Left ventricle myocardium superior (tissue), 1 donor: ENCODE measurements at regions not wholly inside any gene's neighbourhood (a gene's known extent, or its start where the extent isn't known, plus 50 kb on each side); places are given as distances from the start of the nearest gene placed in this dataset.
"Not testable (repeated sequence)": the region's sequence is repeated elsewhere in the genome, so short reads cannot be mapped to it uniquely, and the experiment has no call there.

Experiments
- ATAC-seq: fragments of 200-7000 bp; cut with Tn5 transposase; one replicate; pipeline ENCODE4 v1.9.1; 2020; ENCODE audit warnings: mild to moderate bottlenecking, moderate library complexity
- DNase-seq: peaks from one replicate; pipeline ENCODE4 v3.0.0-alpha.2; 2020
- intact Hi-C: fragments of 100-400 bp; cut with micrococcal nuclease; formaldehyde crosslinking; loops from one replicate; pipeline ENCODE4 v1.11.0; 2022
- donor health status: DM: no; HTN: yes; CAD: no; lungs with severe emphysema.

DNA sequence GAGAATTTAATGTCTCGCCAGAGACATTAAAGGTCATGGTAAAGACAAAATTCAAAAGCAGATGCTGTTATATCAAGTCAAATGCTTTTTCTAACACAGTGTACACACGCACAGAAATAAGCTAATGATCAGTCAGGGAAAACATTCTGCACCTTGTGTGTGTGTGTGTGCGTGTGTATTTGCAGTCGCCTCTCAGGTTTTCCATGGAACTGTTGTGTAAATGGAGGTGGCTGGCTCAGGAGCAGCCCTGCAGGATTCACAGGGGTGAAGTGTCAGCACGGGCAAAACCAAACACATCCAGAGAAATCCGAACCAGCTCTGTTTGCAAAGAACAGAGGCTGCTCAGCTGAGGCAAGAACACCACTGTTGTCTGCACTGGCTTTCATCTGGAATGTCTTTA, 76.2 kb upstream of the YWHAQ start:
- no peak for ATAC-seq
- intact Hi-C loops = no loop called here
- no peak for DNase-seq

- DNase-seq (no peak), ATAC-seq (no peak)
- intact Hi-C loops = no loop called here
These were observed 76.9 kb upstream of the YWHAQ start for GRCh38 chr2:9707611-9708160.

GRCh38 chr2:9708683-9709538, 78.1 kb upstream of the YWHAQ start:
- DNase-seq (no peak), ATAC-seq (no peak)

DNA sequence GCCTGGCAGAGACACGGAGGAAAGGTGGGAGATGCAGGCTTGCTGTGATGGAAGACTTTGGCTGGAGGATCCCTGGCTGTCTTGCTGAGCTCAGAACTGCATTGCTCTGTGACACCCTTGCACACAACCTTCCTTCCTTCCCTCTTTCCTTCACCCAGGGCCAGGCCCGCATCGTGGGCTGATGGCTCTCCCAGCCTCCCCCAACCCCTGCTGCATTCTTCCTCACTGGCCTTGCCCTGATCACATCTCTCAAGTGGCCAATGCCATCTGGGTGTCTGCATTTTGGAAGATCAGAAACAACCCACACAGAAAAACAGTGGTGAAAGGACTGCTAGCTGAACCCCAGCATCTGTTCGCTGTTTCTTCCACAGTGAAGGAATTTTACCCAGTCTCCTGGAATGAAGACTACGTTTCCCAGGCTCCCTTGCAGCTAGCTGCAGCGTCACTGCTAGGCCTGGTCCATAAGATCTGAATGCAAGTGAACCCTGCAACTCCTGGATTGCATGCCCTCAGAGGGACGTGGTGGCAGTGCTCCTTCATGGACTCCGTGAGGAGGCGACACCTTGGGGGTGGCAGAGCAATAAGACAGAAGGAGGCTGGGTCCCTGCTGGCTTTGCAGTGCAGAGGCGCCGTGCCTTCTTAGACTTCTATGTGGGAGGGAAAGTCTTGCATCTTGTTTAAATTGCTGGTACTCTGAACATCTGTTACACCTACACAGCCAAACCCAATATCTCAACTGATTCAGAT, 78.9 kb upstream of the YWHAQ start:
- DNase-seq (no peak), ATAC-seq (no peak)
- intact Hi-C loops = no loop called here

More at GRCh38 chr2:9708683-9709538, 78.1 kb upstream of the YWHAQ start:
- intact Hi-C loops = no loop called here

- intact Hi-C loops = no loop called here
- ATAC-seq (no peak), DNase-seq (no peak)
These were observed 79.5 kb upstream of the YWHAQ start for GRCh38 chr2:9710311-9710710.

- intact Hi-C loops = no loop called here
- DNase-seq (peak; percentile 39), ATAC-seq (peak; percentile 71)
These were observed 81.5 kb upstream of the YWHAQ start for GRCh38 chr2:9712263-9712662.

DNA sequence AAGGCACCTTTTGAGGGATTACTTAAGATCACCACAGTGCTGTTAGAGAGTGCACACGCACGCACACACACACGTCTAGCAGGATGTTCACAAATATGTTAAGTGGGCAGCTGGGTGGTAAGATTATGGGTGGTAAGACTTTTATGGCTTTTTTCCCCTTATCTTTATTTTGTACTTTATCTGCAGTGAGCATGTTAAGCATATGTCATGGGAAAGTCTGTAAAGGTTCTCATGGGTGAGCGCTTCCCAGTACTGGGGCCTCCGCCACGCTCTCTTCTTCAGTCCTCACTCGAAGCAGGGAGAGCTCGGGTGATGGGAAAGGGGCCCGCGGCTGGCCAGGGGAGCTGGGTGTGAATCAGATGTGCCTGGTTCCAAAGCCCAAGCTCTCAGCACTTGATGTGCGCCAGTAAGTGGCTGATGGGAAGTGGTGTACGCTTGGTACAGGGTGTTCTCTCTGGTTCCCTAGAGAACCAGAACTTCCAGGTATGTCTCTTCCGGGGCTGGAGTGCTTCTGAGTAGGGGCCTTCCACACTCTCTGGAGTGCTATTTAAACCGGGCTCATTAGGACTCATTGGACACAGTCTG, 83.9 kb upstream of the YWHAQ start:
- ATAC-seq (peak; percentile 61), DNase-seq (no peak)
- intact Hi-C loops = no loop called here

GRCh38 chr2:9715238-9715637, 84.4 kb upstream of the YWHAQ start:
- intact Hi-C loops = no loop called here
- DNase-seq (no peak), ATAC-seq (no peak)

- intact Hi-C loops = no loop called here
- DNase-seq (no peak), ATAC-seq (no peak)
These were observed 87.2 kb upstream of the YWHAQ start for GRCh38 chr2:9717886-9718451.

DNA sequence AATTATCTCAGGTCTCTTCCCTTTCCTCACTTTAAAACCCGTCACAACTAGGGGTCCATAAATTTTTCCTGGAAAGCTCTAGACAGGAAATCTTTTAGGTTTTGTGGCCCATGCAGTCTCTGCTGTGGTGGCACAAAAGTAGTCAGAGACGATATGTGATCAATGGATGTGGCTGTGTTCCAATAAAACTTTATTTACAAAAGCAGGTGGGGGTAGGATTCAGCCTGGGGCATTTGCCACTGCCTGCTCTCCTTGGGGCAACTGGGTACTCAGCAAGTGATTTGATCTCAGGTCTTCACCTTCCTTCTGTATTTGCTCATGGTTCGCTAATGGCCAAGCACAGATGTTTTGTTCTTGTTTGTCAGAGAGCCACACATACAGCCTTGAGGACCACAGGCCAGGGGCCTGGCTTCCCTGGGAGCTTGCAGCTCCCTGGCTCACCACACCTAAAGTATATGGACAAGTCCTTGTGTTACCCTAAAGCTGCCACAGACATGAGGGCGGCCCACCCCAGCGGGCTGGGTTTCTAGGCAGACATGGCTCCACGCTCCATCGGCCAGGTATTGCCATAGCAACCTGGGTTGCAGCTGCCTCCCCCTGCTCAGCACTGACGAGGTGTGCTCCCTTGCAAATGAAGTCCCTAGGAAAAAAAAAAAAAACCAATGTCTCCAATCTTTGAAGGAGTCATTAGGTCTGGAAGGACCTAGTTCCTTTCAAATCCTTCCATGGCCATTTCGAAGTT, 89.7 kb upstream of the YWHAQ start:
- no peak for DNase-seq
- intact Hi-C loops = no loop called here
- ATAC-seq = no peak

GRCh38 chr2:9721344-9721743, 90.5 kb upstream of the YWHAQ start:
- ATAC-seq (no peak), DNase-seq (no peak)
- intact Hi-C loops = no loop called here

DNA sequence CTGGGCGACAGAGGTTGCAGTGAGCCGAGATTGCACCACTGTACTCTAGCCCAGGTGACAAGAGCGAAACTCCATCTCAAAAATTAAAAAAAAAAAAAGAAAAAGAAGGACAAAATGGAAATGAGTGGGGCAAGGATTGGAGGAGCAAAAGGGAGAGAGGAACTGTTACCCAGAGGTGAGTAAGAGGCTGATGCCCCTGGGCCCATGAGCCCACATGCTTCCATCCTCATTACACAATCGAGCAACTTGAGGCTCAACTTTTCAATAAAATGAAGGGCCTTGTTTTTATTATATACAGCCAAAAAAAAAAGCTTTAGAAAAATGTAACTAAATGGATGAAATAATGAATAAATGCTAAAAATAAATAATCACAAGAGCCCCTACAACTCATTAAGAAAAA, 91.7 kb upstream of the YWHAQ start:
- DNase-seq = no peak
- intact Hi-C loops = no loop called here
- ATAC-seq = no peak

DNA sequence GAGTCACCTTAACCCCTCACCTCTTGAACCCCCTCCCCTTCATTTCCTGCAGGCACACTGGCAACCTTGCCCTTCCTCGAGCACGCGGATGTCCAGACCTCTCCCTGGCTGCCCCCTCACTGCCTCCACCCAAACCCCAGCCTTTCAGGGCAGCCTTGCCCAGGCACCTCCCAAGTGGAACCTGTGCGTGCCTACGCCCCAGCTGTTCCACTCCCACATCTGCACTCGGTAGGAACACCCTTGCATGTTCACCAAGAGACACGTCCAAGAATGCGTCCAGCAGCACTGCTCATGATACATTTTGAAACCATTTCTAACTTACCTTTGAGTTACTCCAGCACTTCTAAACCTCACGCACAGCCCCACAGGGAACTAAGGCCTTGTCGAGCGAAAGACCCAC, 93.8 kb upstream of the YWHAQ start:
- intact Hi-C loops = no loop called here
- no peak for DNase-seq
- ATAC-seq = no peak

GRCh38 chr2:9725106-9725505, 94.3 kb upstream of the YWHAQ start:
- intact Hi-C loops = no loop called here
- no peak for ATAC-seq
- no peak for DNase-seq

GRCh38 chr2:9726016-9726415, 95.2 kb upstream of the YWHAQ start:
- ATAC-seq, intact Hi-C loops, DNase-seq: not testable (repeated sequence)

DNA sequence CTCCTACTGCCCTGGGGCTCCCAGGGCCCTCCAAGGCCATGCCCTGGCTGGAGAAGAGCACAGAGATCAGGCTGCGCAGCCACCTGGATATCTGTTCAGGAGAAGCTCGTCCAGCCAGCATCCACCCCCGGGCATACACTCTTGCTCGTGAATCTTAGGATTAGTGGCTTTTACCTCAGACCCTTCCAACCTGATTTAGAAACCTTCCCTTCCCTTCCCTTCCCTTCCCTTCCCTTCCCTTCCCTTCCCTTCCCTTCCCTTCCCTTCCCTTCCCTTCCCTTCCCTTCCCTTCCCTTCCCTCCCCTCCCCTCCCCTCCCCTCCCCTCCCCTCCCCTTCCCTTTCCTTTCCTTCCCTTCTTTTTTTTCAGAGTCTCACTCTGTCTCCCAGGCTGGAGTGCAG, 99.7 kb upstream of the YWHAQ start:
- intact Hi-C loops, ATAC-seq, DNase-seq: not testable (repeated sequence)

DNA sequence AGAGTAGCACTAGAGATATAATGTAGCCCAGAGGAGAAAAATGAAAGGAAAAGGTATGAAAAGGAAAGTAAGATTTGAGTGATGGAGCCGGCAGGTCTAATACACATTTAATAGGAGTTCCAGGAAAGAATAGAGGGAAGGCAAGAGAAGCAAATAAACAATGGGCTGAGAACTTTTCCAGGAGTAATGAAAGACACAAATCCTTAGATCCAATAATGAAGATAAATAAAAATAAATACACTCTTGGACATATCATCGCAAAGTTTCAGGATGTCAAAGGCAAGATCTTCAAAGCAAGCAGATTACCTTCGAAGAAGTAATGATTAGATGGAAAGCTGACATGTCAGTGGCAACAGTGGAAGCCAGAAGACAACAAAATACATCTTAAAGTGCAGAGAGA, 102.0 kb upstream of the YWHAQ start:
- ATAC-seq = no peak
- intact Hi-C loops = no loop called here
- no peak for DNase-seq

GRCh38 chr2:9734308-9734707, 103.5 kb upstream of the YWHAQ start:
- intact Hi-C loops = no loop called here
- ATAC-seq = no peak

GRCh38 chr2:9735335-9735734, 104.5 kb upstream of the YWHAQ start:
- ATAC-seq = no peak
- intact Hi-C loops = no loop called here
- DNase-seq = no peak

More at GRCh38 chr2:9734308-9734707, 103.5 kb upstream of the YWHAQ start:
- DNase-seq = no peak
